Body of pancreas (tissue), 4 donors: ENCODE measurements at regions not wholly inside any gene's neighbourhood (a gene's known extent, or its start where the extent isn't known, plus 50 kb on each side); places are given as distances from the start of the nearest gene placed in this dataset.

Experiments used
- ATAC-seq: fragments of 150-250 bp; one replicate; pipeline ENCODE4 v1.9.1; 2016
- DNase-seq, 4 donors: peaks; one replicate each; pipeline ENCODE4 v3.0.0-alpha.2; 2019
- H3K27ac ChIP-seq, 4 donors: fragments of 200-600 bp; sonication (generic); 1 replicate in 3 of 4; 2 replicates in 1 of 4; pipeline versions ENCODE4 v1.5.1 to v1.6.1; 2016 to 2019; ENCODE audit warnings: mild to moderate bottlenecking in 1 of 4, mixed read lengths in 1 of 4, moderate library complexity in 1 of 4
- H3K27me3 ChIP-seq, 2 donors: fragments of 200-600 bp; sonication (generic); one replicate each; pipeline ENCODE4 v1.6.0; 2016; ENCODE audit warnings: mild to moderate bottlenecking in 1 of 2
- H3K36me3 ChIP-seq, 2 donors: fragments of 200-600 bp; sonication (generic); replicated peaks in 1 of 2; 2 replicates each; pipeline ENCODE4 v1.5.1; 2016; ENCODE audit warnings: low read depth in 2 of 2; ENCODE audit not compliant: insufficient read depth in 1 of 2
- H3K4me1 ChIP-seq: fragments of 200-600 bp; sonication (generic); one replicate; pipeline ENCODE4 v1.6.0; 2016
- H3K4me3 ChIP-seq, 2 donors: fragments of 200-600 bp; sonication (generic); 1 replicate in 1 of 2; 2 replicates in 1 of 2; pipeline ENCODE4 v1.5.1; 2016 to 2019
- H3K9me3 ChIP-seq, 3 donors: fragments of 200-600 bp; sonication (generic); 1 replicate in 2 of 3; 2 replicates in 1 of 3; pipeline ENCODE4 v1.5.1; 2016
- CTCF ChIP-seq, 7 experiments: fragments of 450-650 bp in 4 of 7; fragments of 200-600 bp in 3 of 7; sonication (generic) in 3 of 7; IDR thresholded peaks; one replicate each; pipeline ENCODE4 v1.5.1; 2016 to 2019; ENCODE audit warnings: antibody characterized with exemption in 7 of 7
- POLR2A ChIP-seq, 3 donors: fragments of 450-650 bp; IDR thresholded peaks; one replicate each; pipeline ENCODE4 v1.6.1; 2016; ENCODE audit warnings: antibody characterized with exemption in 3 of 3, mild to moderate bottlenecking in 2 of 3
- whole genome bisulfite sequencing, 2 donors: methylation state at CpG; one replicate each; pipeline ENCODE4 v1.1.5; 2017; 5-methylcytosine and 5-hydroxymethylcytosine counted together
- intact Hi-C: fragments of 100-400 bp; cut with DNase I; formaldehyde crosslinking; loops from one replicate; pipeline ENCODE4 v1.15.1; 2023

GRCh38 chr7:32218741-32219288, 148.6 kb upstream of the PDE1C start:
- Histone ChIP-seq H3K4me3 (no peak overlapping the region), H3K27me3 (no peaks in the 10 kb centered on the region), H3K36me3 (no peaks in the 10 kb centered on the region), H3K4me1 (no peaks in the 10 kb centered on the region), H3K27ac (no peak overlapping the region), H3K9me3 (no peaks in the 10 kb centered on the region)
- ATAC-seq (no peak), DNase-seq (no peak)
- TF ChIP-seq CTCF (IDR thresholded peaks at IDR 0.05) (no peak), POLR2A (IDR thresholded peaks at IDR 0.05) (no peak)
- intact Hi-C loops = loop anchor here (10.0 kb wide), 1 partner anchor 256 kb away; no protein-coding TSS in a partner anchor
- WGBS, 2 donors = 40 to 75% methylated on average over 3 of the region's 3 CpGs

GRCh38 chr7:32218154-32218467, 147.9 kb upstream of the PDE1C start:
- Histone ChIP-seq H3K4me3 (no peak overlapping the region), H3K4me1 (no peaks in the 10 kb centered on the region), H3K27me3 (no peaks in the 10 kb centered on the region), H3K9me3 (no peaks in the 10 kb centered on the region), H3K36me3 (no peaks in the 10 kb centered on the region), H3K27ac (no peak overlapping the region)
- no peak for TF ChIP-seq POLR2A (IDR thresholded peaks at IDR 0.05)
- WGBS, 2 donors = 76 to 86% methylated on average over 1 of the region's 1 CpG
- DNase-seq = no peak
- no peak for ATAC-seq
- intact Hi-C loops = loop anchor here (10.0 kb wide), 1 partner anchor 257 kb away; no protein-coding TSS in a partner anchor

GRCh38 chr7:32217341-32218153, 147.3 kb upstream of the PDE1C start:
- Histone ChIP-seq H3K9me3 (no peaks in the 10 kb centered on the region), H3K4me1 (no peaks in the 10 kb centered on the region), H3K4me3 (no peak overlapping the region), H3K27ac (no peak overlapping the region), H3K36me3 (no peaks in the 10 kb centered on the region), H3K27me3 (no peaks in the 10 kb centered on the region)
- WGBS, 2 donors = 61 to 66% methylated on average over 5 of the region's 5 CpGs
- DNase-seq (no peak), ATAC-seq (no peak)
- intact Hi-C loops = loop anchor here (10.0 kb wide), 1 partner anchor 257 kb away; no protein-coding TSS in a partner anchor
- no peak for TF ChIP-seq POLR2A (IDR thresholded peaks at IDR 0.05)
- TF ChIP-seq CTCF (IDR thresholded peaks at IDR 0.05) = no peak

GRCh38 chr7:32216759-32217158, 146.6 kb upstream of the PDE1C start:
- WGBS, 2 donors = 61 to 100% methylated on average over 2 to 4 of the region's 4 CpGs
- H3K4me1 ChIP-seq = no peaks in the 10 kb centered on the region
- H3K36me3 ChIP-seq = no peaks in the 10 kb centered on the region
- no peak overlapping the region for H3K27ac ChIP-seq
- ATAC-seq (no peak), DNase-seq (no peak)
- H3K27me3 ChIP-seq = no peaks in the 10 kb centered on the region
- TF ChIP-seq POLR2A (IDR thresholded peaks at IDR 0.05) = no peak
- no peak for TF ChIP-seq CTCF (IDR thresholded peaks at IDR 0.05)
- no peaks in the 10 kb centered on the region for H3K9me3 ChIP-seq
- intact Hi-C loops = loop anchor here (10.0 kb wide), 1 partner anchor 258 kb away; no protein-coding TSS in a partner anchor
- H3K4me3 ChIP-seq = no peak overlapping the region

- DNase-seq (no peak), ATAC-seq (no peak)
- Histone ChIP-seq H3K4me3 (no peak overlapping the region), H3K27me3 (no peaks in the 10 kb centered on the region), H3K4me1 (no peaks in the 10 kb centered on the region), H3K9me3 (no peaks in the 10 kb centered on the region), H3K27ac (no peak overlapping the region), H3K36me3 (no peaks in the 10 kb centered on the region)
- 33 to 63% methylated on average over 1 of the region's 1 CpG for WGBS, 2 donors
- intact Hi-C loops = loop anchor here (10.0 kb wide), 1 partner anchor 259 kb away; no protein-coding TSS in a partner anchor
- no peak for TF ChIP-seq POLR2A (IDR thresholded peaks at IDR 0.05)
- no peak for TF ChIP-seq CTCF (IDR thresholded peaks at IDR 0.05)
Observed at GRCh38 chr7:32215697-32216096, 145.5 kb upstream of the PDE1C start.
